OCI-LY1 (cell line): ENCODE measurements at regions not wholly inside any gene's neighbourhood (a gene's known extent, or its start where the extent isn't known, plus 50 kb on each side); places are given as distances from the start of the nearest gene placed in this dataset.

Source experiments
- H2AFZ ChIP-seq: fragments of 200-600 bp; sonication (generic), shearing (Covaris generic); 2 replicates; pipeline ENCODE4 v1.6.0; 2014; ENCODE audit warnings: antibody characterized with exemption, mild to moderate bottlenecking, low read length
- H3F3A ChIP-seq: fragments of 200-600 bp; sonication (generic), shearing (Covaris generic); 2 replicates; pipeline ENCODE4 v1.6.0; 2014; ENCODE audit warnings: mild to moderate bottlenecking, antibody characterized with exemption, low read length, moderate library complexity; ENCODE audit not compliant: insufficient read depth
- H3K27ac ChIP-seq: fragments of 200-600 bp; sonication (generic); 2 replicates; pipeline ENCODE4 v1.5.1; 2014; ENCODE audit warnings: low read length, mixed run types, mild to moderate bottlenecking, low read depth; ENCODE audit not compliant: poor library complexity, severe bottlenecking
- H3K27me3 ChIP-seq: fragments of 200-600 bp; sonication (generic); 2 replicates; pipeline ENCODE4 v1.6.0; 2014; ENCODE audit warnings: antibody characterized with exemption, mild to moderate bottlenecking, low read length, moderate library complexity; ENCODE audit not compliant: insufficient read depth
- H3K36me3 ChIP-seq: fragments of 200-600 bp; sonication (generic); 2 replicates; pipeline ENCODE4 v1.6.1; 2014; ENCODE audit warnings: mild to moderate bottlenecking, antibody characterized with exemption, low read length, moderate library complexity, mixed read lengths; ENCODE audit not compliant: insufficient read depth
- H3K4me1 ChIP-seq: fragments of 200-600 bp; sonication (generic); 2 replicates; pipeline ENCODE4 v1.5.1; 2014; ENCODE audit warnings: mild to moderate bottlenecking, low read length, moderate library complexity; ENCODE audit not compliant: insufficient read depth, severe bottlenecking
- H3K4me2 ChIP-seq: fragments of 200-600 bp; sonication (generic), shearing (Covaris generic); 2 replicates; pipeline ENCODE4 v1.6.1; 2014; ENCODE audit warnings: low read length
- H3K4me3 ChIP-seq: fragments of 200-600 bp; sonication (generic); 2 replicates; pipeline ENCODE4 v1.5.1; 2014; ENCODE audit warnings: low read length, low read depth, mild to moderate bottlenecking, mixed read lengths; ENCODE audit not compliant: poor library complexity, severe bottlenecking
- H3K79me2 ChIP-seq: fragments of 200-600 bp; shearing (Covaris generic); 2 replicates; pipeline ENCODE4 v1.6.1; 2016; ENCODE audit warnings: mixed run types, low read length, mixed read lengths; ENCODE audit not compliant: insufficient read depth
- H3K9ac ChIP-seq: fragments of 200-600 bp; sonication (generic), shearing (Covaris generic); 2 replicates; pipeline ENCODE4 v1.6.1; 2014; ENCODE audit warnings: mild to moderate bottlenecking, low read length, mixed read lengths
- H3K9me2 ChIP-seq: fragments of 200-600 bp; sonication (generic), shearing (Covaris generic); 2 replicates; pipeline ENCODE4 v1.6.1; 2014; ENCODE audit warnings: low read depth, mild to moderate bottlenecking, low read length, mixed read lengths
- H3K9me3 ChIP-seq: fragments of 200-600 bp; shearing (Covaris generic); 2 replicates; pipeline ENCODE4 v1.6.1; 2014; ENCODE audit warnings: low read length, mixed read lengths
- H4K20me1 ChIP-seq: fragments of 200-600 bp; sonication (generic), shearing (Covaris generic); 2 replicates; pipeline ENCODE4 v1.6.0; 2016; ENCODE audit warnings: mild to moderate bottlenecking, low read length; ENCODE audit not compliant: insufficient read depth
- EZH2 ChIP-seq: fragments of 200-600 bp; sonication (generic), shearing (Covaris generic); IDR thresholded peaks from 2 replicates; pipeline ENCODE4 v1.8.0; 2017; ENCODE audit warnings: borderline replicate concordance, mixed run types, mild to moderate bottlenecking, antibody characterized with exemption, low read length, moderate library complexity, mixed read lengths
- TF ChIP-seq, protein P1 (sequence below): fragments of 200-600 bp; sonication (generic), shearing (Covaris generic); IDR thresholded peaks from 2 replicates; pipeline ENCODE4 v1.5.1; 2017; ENCODE audit warnings: mild to moderate bottlenecking, antibody characterized with exemption, low read length, moderate library complexity, mixed read lengths

DNA sequence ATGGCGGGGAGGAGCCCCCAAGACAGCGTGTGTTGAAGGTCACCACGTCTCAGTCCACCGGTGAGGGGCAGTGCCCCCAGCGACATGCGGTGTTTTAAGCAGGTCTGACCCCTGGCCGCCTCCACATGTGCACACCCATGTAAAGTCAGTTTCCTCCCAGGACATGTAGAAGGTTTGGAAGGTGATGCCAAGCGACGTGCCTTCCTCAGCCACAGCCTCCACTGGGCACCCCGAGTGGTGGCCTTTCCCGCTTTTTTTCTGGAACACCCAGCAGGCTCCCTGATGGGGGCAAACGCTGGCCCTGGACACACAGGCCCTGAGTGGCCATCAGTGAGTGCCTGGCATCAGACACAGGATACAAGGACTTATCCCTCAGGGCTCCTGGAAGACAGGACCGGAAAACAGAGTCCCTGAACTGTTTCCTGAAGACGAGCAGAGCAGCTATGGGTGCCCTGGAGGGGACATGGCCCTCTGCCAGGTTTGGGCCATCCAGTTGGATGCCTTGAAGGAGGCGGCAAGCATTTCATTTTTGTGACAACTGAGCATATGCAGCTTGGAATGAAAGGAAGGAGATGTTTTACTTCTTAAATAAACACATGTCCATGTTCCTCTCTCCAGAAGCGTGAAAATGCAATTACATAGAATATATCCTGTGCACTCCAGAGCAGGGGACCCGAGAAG is 275.8 kb upstream of the IRX2 start:
- H3K36me3 ChIP-seq: no peaks in the 10 kb centered on the region
- H3K4me3 ChIP-seq: no peak overlapping the region
- no peak overlapping the region for H3K4me2 ChIP-seq
- TF ChIP-seq EZH2: no peak
- TF ChIP-seq, protein P1, sequence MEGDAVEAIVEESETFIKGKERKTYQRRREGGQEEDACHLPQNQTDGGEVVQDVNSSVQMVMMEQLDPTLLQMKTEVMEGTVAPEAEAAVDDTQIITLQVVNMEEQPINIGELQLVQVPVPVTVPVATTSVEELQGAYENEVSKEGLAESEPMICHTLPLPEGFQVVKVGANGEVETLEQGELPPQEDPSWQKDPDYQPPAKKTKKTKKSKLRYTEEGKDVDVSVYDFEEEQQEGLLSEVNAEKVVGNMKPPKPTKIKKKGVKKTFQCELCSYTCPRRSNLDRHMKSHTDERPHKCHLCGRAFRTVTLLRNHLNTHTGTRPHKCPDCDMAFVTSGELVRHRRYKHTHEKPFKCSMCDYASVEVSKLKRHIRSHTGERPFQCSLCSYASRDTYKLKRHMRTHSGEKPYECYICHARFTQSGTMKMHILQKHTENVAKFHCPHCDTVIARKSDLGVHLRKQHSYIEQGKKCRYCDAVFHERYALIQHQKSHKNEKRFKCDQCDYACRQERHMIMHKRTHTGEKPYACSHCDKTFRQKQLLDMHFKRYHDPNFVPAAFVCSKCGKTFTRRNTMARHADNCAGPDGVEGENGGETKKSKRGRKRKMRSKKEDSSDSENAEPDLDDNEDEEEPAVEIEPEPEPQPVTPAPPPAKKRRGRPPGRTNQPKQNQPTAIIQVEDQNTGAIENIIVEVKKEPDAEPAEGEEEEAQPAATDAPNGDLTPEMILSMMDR: no peak
- H2AFZ ChIP-seq: no peak overlapping the region
- H3K79me2 ChIP-seq: no peaks in the 10 kb centered on the region
- no peaks in the 10 kb centered on the region for H3K27me3 ChIP-seq
- H3K9ac ChIP-seq: no peak overlapping the region
- H4K20me1 ChIP-seq: no peaks in the 10 kb centered on the region
- H3K4me1 ChIP-seq: no peaks in the 10 kb centered on the region
- no peak overlapping the region for H3K27ac ChIP-seq
- H3K9me2 ChIP-seq: no peaks in the 10 kb centered on the region
- H3F3A ChIP-seq: no peaks in the 10 kb centered on the region
- no peaks in the 10 kb centered on the region for H3K9me3 ChIP-seq

- Histone ChIP-seq H3K4me3 (no peak overlapping the region), H3K36me3 (no peaks in the 10 kb centered on the region), H3K9ac (no peak overlapping the region), H3K27me3 (no peaks in the 10 kb centered on the region), H3F3A (no peaks in the 10 kb centered on the region), H3K9me3 (no peaks in the 10 kb centered on the region), H3K79me2 (no peaks in the 10 kb centered on the region), H3K27ac (no peak overlapping the region), H2AFZ (no peak overlapping the region), H3K9me2 (no peaks in the 10 kb centered on the region), H4K20me1 (no peaks in the 10 kb centered on the region), H3K4me1 (no peaks in the 10 kb centered on the region), H3K4me2 (no peak overlapping the region)
- TF ChIP-seq EZH2: no peak
- TF ChIP-seq, protein P1: no peak
These were observed 275.2 kb upstream of the IRX2 start for GRCh38 chr5:3026651-3027050.

- Histone ChIP-seq H3K27ac (no peak overlapping the region), H2AFZ (no peak overlapping the region), H3K9ac (no peak overlapping the region), H3K27me3 (no peaks in the 10 kb centered on the region), H3K36me3 (no peaks in the 10 kb centered on the region), H3K9me2 (no peaks in the 10 kb centered on the region), H3K4me3 (no peak overlapping the region), H3F3A (no peaks in the 10 kb centered on the region), H4K20me1 (no peaks in the 10 kb centered on the region), H3K4me2 (no peak overlapping the region), H3K9me3 (no peaks in the 10 kb centered on the region), H3K4me1 (no peaks in the 10 kb centered on the region), H3K79me2 (no peaks in the 10 kb centered on the region)
- TF ChIP-seq EZH2: no peak
- TF ChIP-seq, protein P1: no peak
These were observed 274.6 kb upstream of the IRX2 start for GRCh38 chr5:3026099-3026498.
